Heart left ventricle (tissue), 16 donors: ENCODE measurements at regions not wholly inside any gene's neighbourhood (a gene's known extent, or its start where the extent isn't known, plus 50 kb on each side); places are given as distances from the start of the nearest gene placed in this dataset.

Experiments
- ATAC-seq, 4 donors: fragments of 200-7000 bp; cut with Tn5 transposase; one replicate each; pipeline ENCODE4 v1.9.1; 2020 to 2022; ENCODE audit warnings: moderate library complexity in 4 of 4, mild to moderate bottlenecking in 3 of 4, moderate number of reproducible peaks in 1 of 4
- DNase-seq, 5 donors: peaks; one replicate each; pipeline ENCODE4 v3.0.0-alpha.2; 2020
- H3K27ac ChIP-seq, 12 donors: fragments of 200-600 bp; sonication (generic) in 4 of 12; one replicate each; pipeline versions ENCODE4 v1.5.0 to v1.8.0; 2016 to 2022; ENCODE audit warnings: mild to moderate bottlenecking in 2 of 12
- H3K27me3 ChIP-seq, 9 donors: fragments of 200-600 bp; sonication (generic) in 2 of 9; one replicate each; pipeline versions ENCODE4 v1.5.1 to v1.8.0; 2016 to 2022; ENCODE audit warnings: mild to moderate bottlenecking in 3 of 9
- H3K36me3 ChIP-seq, 9 donors: fragments of 200-600 bp; sonication (generic) in 2 of 9; one replicate each; pipeline versions ENCODE4 v1.5.0 to v1.8.0; 2018 to 2022; ENCODE audit warnings: mild to moderate bottlenecking in 2 of 9
- H3K4me1 ChIP-seq, 12 donors: fragments of 200-600 bp; sonication (generic) in 4 of 12; one replicate each; pipeline versions ENCODE4 v1.5.0 to v1.8.0; 2016 to 2022; ENCODE audit warnings: mild to moderate bottlenecking in 3 of 12
- H3K4me3 ChIP-seq, 12 donors: fragments of 200-600 bp; sonication (generic) in 4 of 12; one replicate each; pipeline versions ENCODE4 v1.5.0 to v1.8.0; 2017 to 2022; ENCODE audit warnings: mild to moderate bottlenecking in 9 of 12, moderate library complexity in 4 of 12
- H3K9me3 ChIP-seq, 12 donors: fragments of 200-600 bp; sonication (generic) in 4 of 12; one replicate each; pipeline versions ENCODE4 v1.5.0 to v1.8.0; 2016 to 2022; ENCODE audit warnings: mild to moderate bottlenecking in 1 of 12
- CTCF ChIP-seq, 12 donors: fragments of 200-600 bp; sonication (generic) in 4 of 12; IDR thresholded peaks; one replicate each; pipeline versions ENCODE4 v1.5.0 to v1.8.0; 2018 to 2022; ENCODE audit warnings: antibody characterized with exemption in 12 of 12, mild to moderate bottlenecking in 5 of 12
- POLR2A ChIP-seq, 2 donors: fragments of 450-650 bp; IDR thresholded peaks; one replicate each; pipeline ENCODE4 v1.6.1; 2017; ENCODE audit warnings: antibody characterized with exemption in 2 of 2, mild to moderate bottlenecking in 2 of 2, moderate library complexity in 2 of 2
- WGBS, 4 donors: extraction: QIAGEN DNeasy Blood & Tissue Kit in 2 of 4; methylation state at CpG; one replicate each; pipeline versions ENCODE4 v1.1.5 to v1.1.7; 2013 to 2018; 5-methylcytosine and 5-hydroxymethylcytosine counted together
- intact Hi-C, 10 donors: fragments of 100-400 bp; cut with DNase I; formaldehyde crosslinking; loops; one replicate each; pipeline versions ENCODE4 v1.11.1 to v1.14.2; 2022
- donor health status: ischemic (EF 13 %, LVEDD 7.1; RV severe dilation, severe dysfunction).
- donor health status: healthy with polysubstance abuse.
- donor health status: DM: no; HTN: yes; CAD: no.
- donor health status: DM: no; HTN: no; CAD: no.
- donor health status: ischemic (EF 25% LVEDD 6.9; RV normal size, moderate dysfunction).
- donor health status: ischemic (EF 25% LVEDD 5.7; RV mildly dilated, moderate dysfunction).
- donor health status: healthy.
- donor health status: DM: yes; HTN: yes; CAD: no.
- donor health status: ischemic (EF 35%, LVEDD 5.7; RV mildly dilated, moderate dysfunction).
- donor health status: nonischemic (EF 11% LVEDD 7.7; RV severe dilation, severe dysfunction).
- donor health status: DM: yes; HTN: yes; CAD: no.
- donor health status: PGD.
- donor health status: ischemic (EF 29% LVEDD 5.4; RV normal size, mild dysfunction).
- donor health status: nonischemic (EF 23%, LVEDD 6.1; RV moderate dilation, normal function).

GRCh38 chr12:74482115-74482514, 55.5 kb upstream of the ATXN7L3B start:
- H3K4me3 ChIP-seq: no peak overlapping the region
- H3K27ac ChIP-seq: no peak overlapping the region
- no peaks in the 10 kb centered on the region for H3K4me1 ChIP-seq
- H3K9me3 ChIP-seq: no peaks in the 10 kb centered on the region
- no peaks in the 10 kb centered on the region for H3K36me3 ChIP-seq
- DNase-seq: no peak
- no peaks in the 10 kb centered on the region for H3K27me3 ChIP-seq
- no peak for TF ChIP-seq POLR2A (IDR thresholded peaks at IDR 0.05)
- TF ChIP-seq CTCF (IDR thresholded peaks at IDR 0.05): no peak
- no peak for ATAC-seq
- intact Hi-C loops: no loop called here

GRCh38 chr12:74483057-74483456, 54.6 kb upstream of the ATXN7L3B start:
- intact Hi-C loops: no loop called here
- Histone ChIP-seq H3K4me3 (no peak overlapping the region), H3K36me3 (no peaks in the 10 kb centered on the region), H3K27ac (no peak overlapping the region), H3K27me3 (no peaks in the 10 kb centered on the region), H3K4me1 (no peaks in the 10 kb centered on the region), H3K9me3 (no peaks in the 10 kb centered on the region)
- TF ChIP-seq POLR2A (IDR thresholded peaks at IDR 0.05) (no peak), CTCF (IDR thresholded peaks at IDR 0.05) (no peak)
- no peak for ATAC-seq
- 52 to 57% (median 54%) methylated on average over 3 of the region's 3 CpGs for WGBS, 4 donors
- DNase-seq: no peak
